Stimulated activated memory B cell treated with anti-CD40 and anti-IgM and Interleukin-4, amounts not matched to agents 10 μg/mL and 1 μg/mL and 100 μg/mL, for 72 hours (primary cell): ENCODE measurements at regions not wholly inside any gene's neighbourhood (a gene's known extent, or its start where the extent isn't known, plus 50 kb on each side); places are given as distances from the start of the nearest gene placed in this dataset.
"Not testable (repeated sequence)": the region's sequence is repeated elsewhere in the genome, so short reads cannot be mapped to it uniquely, and the experiment has no call there.

Source experiments
- ATAC-seq: fragments of 150-1000 bp; cut with Tn5 transposase; 2 replicates; pipeline ENCODE4 v1.10.0; 2021
- H3K27ac Mint-ChIP-seq: one replicate; pipeline ENCODE4 v1.8.0; 2022; ENCODE audit warnings: mild to moderate bottlenecking, mixed read lengths
- H3K27me3 Mint-ChIP-seq: one replicate; pipeline ENCODE4 v1.8.0; 2022; ENCODE audit warnings: mixed read lengths
- H3K36me3 Mint-ChIP-seq: one replicate; pipeline ENCODE4 v1.8.0; 2022; ENCODE audit warnings: mixed read lengths
- H3K4me1 Mint-ChIP-seq: one replicate; pipeline ENCODE4 v1.8.0; 2022; ENCODE audit warnings: mixed read lengths
- H3K4me3 Mint-ChIP-seq: one replicate; pipeline ENCODE4 v1.8.0; 2022; ENCODE audit warnings: mild to moderate bottlenecking, moderate library complexity, mixed read lengths
- H3K9me3 Mint-ChIP-seq: one replicate; pipeline ENCODE4 v1.8.0; 2022; ENCODE audit warnings: mixed read lengths

GRCh38 chr15:79154483-79155135 is 64.0 kb upstream of the RASGRF1 start:
- Mint-ChIP-seq H3K27me3 (no peaks in the 10 kb centered on the region), H3K27ac (no peak overlapping the region), H3K9me3 (peaks cover 4% of the 10 kb centered on the region), H3K4me1 (no peaks in the 10 kb centered on the region), H3K4me3 (no peak overlapping the region), H3K36me3 (no peaks in the 10 kb centered on the region)
- no peak for ATAC-seq

- not testable (repeated sequence) for H3K27ac Mint-ChIP-seq, H3K36me3 Mint-ChIP-seq, H3K4me3 Mint-ChIP-seq, ATAC-seq, H3K4me1 Mint-ChIP-seq
- peaks cover 26% of the 10 kb centered on the region for H3K9me3 Mint-ChIP-seq
- H3K27me3 Mint-ChIP-seq: peaks cover 26% of the 10 kb centered on the region
Observed at GRCh38 chr15:79144290-79144689, 53.7 kb upstream of the RASGRF1 start.

- no peak overlapping the region for H3K4me3 Mint-ChIP-seq
- no peak for ATAC-seq
- no peaks in the 10 kb centered on the region for H3K4me1 Mint-ChIP-seq
- H3K27me3 Mint-ChIP-seq: peaks cover 41% of the 10 kb centered on the region
- no peak overlapping the region for H3K27ac Mint-ChIP-seq
- H3K36me3 Mint-ChIP-seq: no peaks in the 10 kb centered on the region
- peaks cover 14% of the 10 kb centered on the region for H3K9me3 Mint-ChIP-seq
Observed at GRCh38 chr15:79140846-79141570, 50.4 kb upstream of the RASGRF1 start.
